Colonic mucosa (tissue), 4 donors: ENCODE measurements at regions not wholly inside any gene's neighbourhood (a gene's known extent, or its start where the extent isn't known, plus 50 kb on each side); places are given as distances from the start of the nearest gene placed in this dataset.

Experiments used
- DNase-seq: peaks from one replicate; pipeline ENCODE4 v3.0.0-alpha.2; 2020
- H3K27ac ChIP-seq: fragments of 200-600 bp; one replicate; pipeline ENCODE4 v1.8.0; 2021
- H3K27me3 ChIP-seq: fragments of 200-600 bp; one replicate; pipeline ENCODE4 v1.8.0; 2021
- H3K36me3 ChIP-seq: fragments of 200-600 bp; one replicate; pipeline ENCODE4 v1.8.0; 2021
- H3K4me1 ChIP-seq: fragments of 200-600 bp; one replicate; pipeline ENCODE4 v1.8.0; 2021; ENCODE audit warnings: mild to moderate bottlenecking
- H3K4me3 ChIP-seq: fragments of 200-600 bp; one replicate; pipeline ENCODE4 v1.8.0; 2021
- H3K9ac ChIP-seq, 2 donors: one replicate each; pipeline ENCODE4 v1.7.0; 2013; ENCODE audit warnings: control low read depth in 2 of 2, low read depth in 2 of 2, low read length in 2 of 2
- H3K9me3 ChIP-seq: fragments of 200-600 bp; one replicate; pipeline ENCODE4 v1.8.0; 2021
- intact Hi-C: fragments of 100-400 bp; cut with DNase I; formaldehyde crosslinking; loops from one replicate; pipeline ENCODE4 v1.14.1; 2022
- TF ChIP-seq, protein P1 (sequence below): fragments of 200-600 bp; IDR thresholded peaks from one replicate; pipeline ENCODE4 v1.8.0; 2022; ENCODE audit warnings: antibody characterized with exemption, mild to moderate bottlenecking
- donor health status: healthy.
- donor health status: DM: no; HTN: no; CAD: no.
- donor health status: DM: no; HTN: no; CAD: no.

DNA sequence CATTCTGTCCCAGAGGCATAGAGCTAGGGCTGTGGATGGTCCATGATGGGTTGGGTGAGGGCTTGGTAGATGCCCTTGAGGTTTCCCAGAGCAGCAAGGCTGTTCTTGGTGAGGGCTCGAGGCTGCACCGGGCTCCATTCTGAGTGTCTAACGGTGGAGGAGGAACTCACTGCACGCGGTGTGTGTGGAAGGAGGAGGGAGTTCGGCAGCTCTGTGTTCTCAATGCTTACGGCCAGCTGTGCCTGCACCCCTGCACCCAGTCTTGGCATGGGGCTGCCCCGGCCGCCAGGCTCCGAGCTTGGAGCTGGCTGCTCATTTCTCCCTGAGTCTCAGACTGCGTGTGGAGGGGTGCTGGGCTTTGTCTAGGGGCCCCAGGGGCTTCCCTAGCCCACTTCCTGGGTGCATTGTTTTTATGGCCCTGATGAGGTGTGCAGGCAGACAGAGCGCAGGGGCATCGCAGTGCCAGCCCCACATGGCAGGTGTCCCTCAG is 1247.1 kb downstream of the BRD1 start:
- no peak for DNase-seq
- H3K4me1 ChIP-seq: no peaks in the 10 kb centered on the region
- no peak overlapping the region for H3K9ac ChIP-seq
- TF ChIP-seq, protein P1, sequence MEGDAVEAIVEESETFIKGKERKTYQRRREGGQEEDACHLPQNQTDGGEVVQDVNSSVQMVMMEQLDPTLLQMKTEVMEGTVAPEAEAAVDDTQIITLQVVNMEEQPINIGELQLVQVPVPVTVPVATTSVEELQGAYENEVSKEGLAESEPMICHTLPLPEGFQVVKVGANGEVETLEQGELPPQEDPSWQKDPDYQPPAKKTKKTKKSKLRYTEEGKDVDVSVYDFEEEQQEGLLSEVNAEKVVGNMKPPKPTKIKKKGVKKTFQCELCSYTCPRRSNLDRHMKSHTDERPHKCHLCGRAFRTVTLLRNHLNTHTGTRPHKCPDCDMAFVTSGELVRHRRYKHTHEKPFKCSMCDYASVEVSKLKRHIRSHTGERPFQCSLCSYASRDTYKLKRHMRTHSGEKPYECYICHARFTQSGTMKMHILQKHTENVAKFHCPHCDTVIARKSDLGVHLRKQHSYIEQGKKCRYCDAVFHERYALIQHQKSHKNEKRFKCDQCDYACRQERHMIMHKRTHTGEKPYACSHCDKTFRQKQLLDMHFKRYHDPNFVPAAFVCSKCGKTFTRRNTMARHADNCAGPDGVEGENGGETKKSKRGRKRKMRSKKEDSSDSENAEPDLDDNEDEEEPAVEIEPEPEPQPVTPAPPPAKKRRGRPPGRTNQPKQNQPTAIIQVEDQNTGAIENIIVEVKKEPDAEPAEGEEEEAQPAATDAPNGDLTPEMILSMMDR: no peak
- intact Hi-C loops: no loop called here
- H3K9me3 ChIP-seq: no peaks in the 10 kb centered on the region
- no peaks in the 10 kb centered on the region for H3K36me3 ChIP-seq
- no peak overlapping the region for H3K27ac ChIP-seq
- no peak overlapping the region for H3K4me3 ChIP-seq
- peaks cover 16% of the 10 kb centered on the region for H3K27me3 ChIP-seq

DNA sequence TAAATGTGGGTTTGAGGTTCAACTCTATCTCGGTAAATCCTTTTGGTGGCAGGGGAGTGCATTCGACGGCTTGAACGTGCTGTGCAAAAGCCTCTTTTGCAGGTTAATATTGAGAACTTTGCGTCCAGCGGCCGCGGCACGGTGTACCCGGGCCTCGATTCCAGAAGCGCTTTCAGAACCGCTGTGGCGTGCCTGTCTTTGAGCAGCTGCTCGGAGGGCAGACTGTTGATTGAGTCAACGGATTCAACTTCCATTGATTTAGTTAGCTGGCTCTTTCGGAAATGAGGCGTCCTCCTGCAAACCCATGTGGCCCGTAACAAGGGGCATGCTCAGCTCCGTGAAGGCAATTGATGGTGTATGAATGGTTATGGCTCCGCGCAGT is 1247.8 kb downstream of the BRD1 start:
- DNase-seq: no peak
- Histone ChIP-seq H3K4me3 (no peak overlapping the region), H3K4me1 (no peaks in the 10 kb centered on the region), H3K27me3 (peaks cover 17% of the 10 kb centered on the region), H3K9me3 (no peaks in the 10 kb centered on the region), H3K27ac (no peak overlapping the region), H3K36me3 (no peaks in the 10 kb centered on the region), H3K9ac (no peak overlapping the region)
- TF ChIP-seq, protein P1: no peak
- intact Hi-C loops: no loop called here

DNA sequence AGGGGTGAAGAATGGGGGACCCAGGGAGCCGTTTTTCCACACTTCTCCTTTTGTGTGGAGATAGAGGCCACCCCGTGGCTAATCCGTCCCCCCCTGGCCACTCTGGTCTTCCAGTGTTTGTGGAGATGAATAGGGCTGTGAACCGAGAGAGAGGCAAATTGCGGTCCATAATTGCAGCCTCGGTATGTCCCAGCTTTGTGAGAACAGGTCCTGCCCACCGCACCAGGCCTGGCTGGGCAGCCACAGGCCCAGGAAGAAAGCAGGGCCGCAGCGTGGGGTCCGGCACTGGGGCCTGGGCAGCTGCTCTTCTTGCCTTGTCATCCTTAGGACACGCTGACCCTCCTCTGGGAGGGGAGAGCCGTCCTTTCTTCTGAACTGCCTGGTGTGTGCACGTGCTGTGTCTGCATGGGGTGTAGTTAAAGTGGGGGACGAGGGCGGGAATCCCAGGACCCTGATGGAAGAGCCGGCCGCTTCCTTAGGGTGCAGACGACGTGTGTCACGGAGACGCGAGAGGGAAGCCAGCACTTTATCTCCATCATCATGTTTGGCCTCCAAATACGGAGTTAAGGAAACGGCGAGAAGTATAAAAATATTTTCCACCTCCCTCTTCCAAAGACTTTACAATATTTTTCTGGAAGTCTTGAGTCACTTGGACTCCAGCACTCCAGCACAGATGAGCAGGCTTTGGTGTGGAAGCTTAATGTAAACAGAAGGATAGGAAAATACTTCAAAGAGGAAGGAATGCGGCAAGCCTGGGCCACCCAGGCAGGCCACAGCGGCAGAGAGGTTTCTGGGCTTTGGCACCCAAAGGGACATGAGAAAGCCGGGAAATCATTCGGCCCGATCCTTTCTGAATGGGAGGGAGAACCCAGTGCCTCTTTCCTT is 1248.4 kb downstream of the BRD1 start:
- Histone ChIP-seq H3K4me1 (no peaks in the 10 kb centered on the region), H3K9me3 (no peaks in the 10 kb centered on the region), H3K27me3 (peaks cover 23% of the 10 kb centered on the region), H3K9ac (no peak overlapping the region), H3K36me3 (no peaks in the 10 kb centered on the region), H3K4me3 (no peak overlapping the region), H3K27ac (no peak overlapping the region)
- TF ChIP-seq, protein P1: no peak
- DNase-seq: no peak
- intact Hi-C loops: no loop called here

DNA sequence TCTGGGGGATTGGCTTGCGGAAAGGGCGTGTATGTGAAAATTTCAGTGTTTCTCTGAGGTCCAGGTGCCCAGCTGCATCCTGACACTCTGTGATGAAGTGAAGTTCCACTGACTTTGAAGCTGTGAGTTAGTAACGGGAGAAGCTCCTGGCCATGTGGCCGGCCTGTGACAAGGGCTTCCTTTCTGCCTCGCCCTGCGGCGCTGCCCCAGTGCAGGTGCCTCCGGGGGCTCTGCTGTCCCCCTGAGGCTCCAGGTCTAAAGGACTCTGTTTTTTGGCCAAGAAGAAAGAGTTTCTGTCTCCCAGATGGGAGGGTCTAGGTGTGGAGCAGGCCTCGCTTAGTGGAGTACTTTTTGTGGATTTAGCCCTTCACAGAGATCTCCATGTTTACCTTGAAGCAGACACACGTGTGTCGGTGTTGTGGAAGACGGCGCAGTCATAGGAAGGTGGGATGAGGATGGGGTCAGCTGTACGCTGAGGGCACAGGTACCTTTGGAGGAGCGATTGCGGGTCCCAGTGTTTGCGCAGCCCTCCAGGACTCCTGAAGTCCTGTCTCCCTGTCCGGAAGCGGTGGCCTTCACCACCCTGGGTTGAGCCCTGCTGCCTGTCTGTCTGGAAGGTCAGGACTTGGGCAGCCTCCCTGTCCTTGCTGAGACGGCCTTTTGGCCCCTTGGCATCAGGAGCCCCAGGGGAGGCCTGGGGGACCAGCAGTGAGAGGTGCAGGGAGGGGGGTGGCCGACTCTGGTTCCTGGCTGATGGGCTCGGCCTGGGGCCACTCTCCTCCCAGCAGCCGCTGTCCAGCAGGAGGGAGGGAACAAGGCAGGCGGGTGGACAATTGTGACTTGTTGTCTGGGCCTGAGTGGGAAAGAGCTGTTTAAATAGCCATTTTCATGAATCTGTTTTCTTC is 1249.3 kb downstream of the BRD1 start:
- H3K27ac ChIP-seq: no peak overlapping the region
- no peaks in the 10 kb centered on the region for H3K4me1 ChIP-seq
- TF ChIP-seq, protein P1: no peak
- DNase-seq: no peak
- H3K9me3 ChIP-seq: no peaks in the 10 kb centered on the region
- H3K36me3 ChIP-seq: no peaks in the 10 kb centered on the region
- H3K9ac ChIP-seq: no peak overlapping the region
- intact Hi-C loops: no loop called here
- H3K27me3 ChIP-seq: peaks cover 27% of the 10 kb centered on the region
- no peak overlapping the region for H3K4me3 ChIP-seq

DNA sequence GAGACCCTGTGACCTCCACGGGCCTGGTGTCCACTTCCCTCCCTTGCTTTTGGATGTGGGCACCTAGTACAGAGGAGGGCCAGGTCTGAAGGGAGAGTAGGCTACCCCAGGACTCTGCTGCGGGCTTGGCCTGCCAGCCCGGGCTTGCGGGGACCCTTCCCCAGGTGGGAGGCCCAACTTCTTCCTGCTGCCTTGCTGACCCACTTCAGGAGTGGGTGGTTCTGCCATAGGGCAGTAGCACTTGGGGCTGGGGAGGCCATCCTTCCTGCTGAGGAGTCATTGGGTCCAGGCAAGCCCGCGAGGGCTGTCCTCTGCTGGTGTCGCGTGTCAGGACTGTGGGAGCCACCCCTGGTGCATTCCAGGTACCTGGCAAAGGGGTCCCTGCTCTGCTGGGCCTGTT is 1250.0 kb downstream of the BRD1 start:
- H3K27ac ChIP-seq: no peak overlapping the region
- no peak overlapping the region for H3K4me3 ChIP-seq
- intact Hi-C loops: no loop called here
- peaks cover 27% of the 10 kb centered on the region for H3K27me3 ChIP-seq
- DNase-seq: no peak
- no peaks in the 10 kb centered on the region for H3K36me3 ChIP-seq
- H3K4me1 ChIP-seq: no peaks in the 10 kb centered on the region
- H3K9ac ChIP-seq: no peak overlapping the region
- TF ChIP-seq, protein P1: no peak
- no peaks in the 10 kb centered on the region for H3K9me3 ChIP-seq
